ENCODE measurements at regions not wholly inside any gene's neighbourhood (a gene's known extent, or its start where the extent isn't known, plus 50 kb on each side); places are given as distances from the start of the nearest gene placed in this dataset.

DNA sequence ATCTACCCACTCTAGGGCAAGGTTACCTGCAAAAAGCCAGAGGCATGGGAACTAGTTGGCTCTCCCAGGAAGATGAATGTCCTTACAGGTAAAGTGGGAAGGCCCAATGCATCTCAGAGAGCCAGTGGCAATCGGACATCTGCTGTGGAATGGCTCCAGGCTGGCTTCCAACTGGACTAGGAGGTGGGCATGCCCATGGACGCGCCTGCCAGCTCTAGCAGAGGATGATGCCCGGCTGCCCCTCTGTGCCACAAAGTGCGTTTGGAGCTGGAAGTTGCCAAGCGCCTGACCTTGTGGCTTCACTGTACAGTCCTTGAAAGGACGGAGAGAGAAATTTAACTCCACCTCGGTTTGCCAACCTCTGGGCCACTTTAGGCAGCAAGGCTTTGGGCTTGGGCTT lies 84.4 kb downstream of the NR2F2 start:
- Histone ChIP-seq H3K36me3 (ENCODE audit: insufficient read depth) (no peaks in the 10 kb centered on the region), H4K20me1 (ENCODE audit: insufficient read depth) (no peaks in the 10 kb centered on the region), H3K4me2 (no peak overlapping the region), H3K4me3 (IDR thresholded peaks at IDR 0.05; ENCODE audit: insufficient read depth, low read depth, low read length) (no peak overlapping the region), H3K4me1 (ENCODE audit: low read depth, poor library complexity, severe bottlenecking) (peaks cover 22% of the 10 kb centered on the region), H2AFZ (ENCODE audit: low read depth) (no peak overlapping the region), H3K27ac (no peak overlapping the region), H3K79me2 (ENCODE audit: insufficient read depth, low read depth) (no peaks in the 10 kb centered on the region), H3K27me3 (ENCODE audit: insufficient read depth, low read depth) (no peaks in the 10 kb centered on the region), H3K9ac (no peak overlapping the region)
- TF ChIP-seq, protein P1, sequence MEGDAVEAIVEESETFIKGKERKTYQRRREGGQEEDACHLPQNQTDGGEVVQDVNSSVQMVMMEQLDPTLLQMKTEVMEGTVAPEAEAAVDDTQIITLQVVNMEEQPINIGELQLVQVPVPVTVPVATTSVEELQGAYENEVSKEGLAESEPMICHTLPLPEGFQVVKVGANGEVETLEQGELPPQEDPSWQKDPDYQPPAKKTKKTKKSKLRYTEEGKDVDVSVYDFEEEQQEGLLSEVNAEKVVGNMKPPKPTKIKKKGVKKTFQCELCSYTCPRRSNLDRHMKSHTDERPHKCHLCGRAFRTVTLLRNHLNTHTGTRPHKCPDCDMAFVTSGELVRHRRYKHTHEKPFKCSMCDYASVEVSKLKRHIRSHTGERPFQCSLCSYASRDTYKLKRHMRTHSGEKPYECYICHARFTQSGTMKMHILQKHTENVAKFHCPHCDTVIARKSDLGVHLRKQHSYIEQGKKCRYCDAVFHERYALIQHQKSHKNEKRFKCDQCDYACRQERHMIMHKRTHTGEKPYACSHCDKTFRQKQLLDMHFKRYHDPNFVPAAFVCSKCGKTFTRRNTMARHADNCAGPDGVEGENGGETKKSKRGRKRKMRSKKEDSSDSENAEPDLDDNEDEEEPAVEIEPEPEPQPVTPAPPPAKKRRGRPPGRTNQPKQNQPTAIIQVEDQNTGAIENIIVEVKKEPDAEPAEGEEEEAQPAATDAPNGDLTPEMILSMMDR (conservative IDR thresholded peaks at IDR 0.05; ENCODE audit: low read depth, low read length): no peak

DNA sequence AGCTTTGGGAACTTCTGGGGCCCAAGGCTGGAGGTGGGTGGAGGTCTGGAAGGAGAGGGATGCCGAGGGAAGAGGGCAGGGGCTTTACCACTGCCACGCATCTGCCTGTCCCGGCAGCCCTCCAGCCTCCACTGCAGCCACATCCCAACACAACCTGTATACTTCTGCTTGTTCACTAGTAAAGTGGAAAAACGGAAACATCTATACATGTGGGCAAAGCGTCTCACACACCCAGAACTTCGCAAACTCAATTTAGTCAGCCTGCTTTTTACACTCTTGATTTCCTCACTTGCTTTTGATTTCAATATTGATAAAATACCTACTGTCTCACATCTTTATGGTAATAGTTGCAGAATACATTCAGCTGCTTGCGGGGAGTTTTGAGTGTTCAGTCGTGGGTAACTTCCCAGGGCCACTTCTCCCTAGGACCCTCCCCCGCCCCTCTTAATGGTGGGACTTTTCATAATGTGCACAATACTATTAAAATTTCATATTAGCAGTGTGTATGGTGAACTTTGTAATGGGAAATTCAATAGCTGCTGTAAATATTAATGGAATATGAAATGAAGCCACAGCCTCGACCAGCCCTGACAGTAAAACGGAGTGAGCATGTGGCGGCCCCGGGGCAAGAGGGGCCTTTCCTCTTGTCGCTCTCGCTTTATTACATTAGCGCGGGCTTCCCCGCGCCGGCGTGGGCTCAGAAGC lies 85.2 kb downstream of the NR2F2 start:
- Histone ChIP-seq H3K27ac (no peak overlapping the region), H3K4me3 (IDR thresholded peaks at IDR 0.05; ENCODE audit: insufficient read depth, low read depth, low read length) (no peak overlapping the region), H3K9ac (no peak overlapping the region), H3K4me2 (no peak overlapping the region), H3K36me3 (ENCODE audit: insufficient read depth) (no peaks in the 10 kb centered on the region), H4K20me1 (ENCODE audit: insufficient read depth) (no peaks in the 10 kb centered on the region), H3K4me1 (ENCODE audit: low read depth, poor library complexity, severe bottlenecking) (peaks cover 30% of the 10 kb centered on the region), H2AFZ (ENCODE audit: low read depth) (no peak overlapping the region), H3K79me2 (ENCODE audit: insufficient read depth, low read depth) (no peaks in the 10 kb centered on the region), H3K27me3 (ENCODE audit: insufficient read depth, low read depth) (no peaks in the 10 kb centered on the region)
- TF ChIP-seq, protein P1 (conservative IDR thresholded peaks at IDR 0.05; ENCODE audit: low read depth, low read length): no peak

DNA sequence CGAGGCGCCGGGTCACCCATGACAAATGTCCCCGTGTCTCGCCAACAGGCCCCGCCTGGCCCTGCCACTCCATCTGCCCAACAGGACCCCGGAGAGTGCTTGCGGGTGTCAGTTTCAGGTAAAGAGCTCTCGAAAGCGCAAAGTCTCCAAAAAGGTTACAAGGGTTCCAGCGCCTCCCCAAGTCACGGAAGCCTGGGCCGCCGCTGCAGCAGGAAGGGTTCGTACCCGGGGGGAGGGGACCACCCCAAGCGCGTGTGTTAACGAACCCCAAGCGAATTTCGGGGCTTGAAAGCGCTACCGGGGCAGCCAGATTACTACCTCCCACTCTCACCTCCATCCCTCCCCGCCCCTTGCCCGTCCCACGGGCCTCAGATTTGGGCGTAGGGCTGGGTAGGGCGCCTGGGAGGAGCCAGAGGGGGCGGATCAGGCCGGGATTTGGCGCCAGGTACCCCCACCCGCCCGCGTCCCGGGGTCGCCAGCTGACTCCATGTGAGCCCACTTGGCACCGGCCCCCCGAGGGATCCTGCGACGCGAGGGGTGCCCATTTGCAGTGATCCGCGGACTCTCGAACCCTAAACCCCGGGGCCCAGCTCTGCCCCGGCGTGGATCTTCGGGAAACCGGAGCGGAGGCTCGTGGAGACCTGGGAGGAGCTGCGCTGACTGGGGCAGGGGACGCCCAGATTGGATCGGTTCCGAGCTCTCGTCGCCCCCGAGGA lies 85.9 kb downstream of the NR2F2 start:
- H2AFZ ChIP-seq (ENCODE audit: low read depth): no peak overlapping the region
- H3K4me1 ChIP-seq (ENCODE audit: low read depth, poor library complexity, severe bottlenecking): peaks cover 35% of the 10 kb centered on the region
- H3K4me2 ChIP-seq: no peak overlapping the region
- no peaks in the 10 kb centered on the region for H3K79me2 ChIP-seq (ENCODE audit: insufficient read depth, low read depth)
- TF ChIP-seq, protein P1 (conservative IDR thresholded peaks at IDR 0.05; ENCODE audit: low read depth, low read length): no peak
- H3K4me3 ChIP-seq (IDR thresholded peaks at IDR 0.05; ENCODE audit: insufficient read depth, low read depth, low read length): no peak overlapping the region
- H3K27me3 ChIP-seq (ENCODE audit: insufficient read depth, low read depth): no peaks in the 10 kb centered on the region
- no peaks in the 10 kb centered on the region for H3K36me3 ChIP-seq (ENCODE audit: insufficient read depth)
- no peak overlapping the region for H3K27ac ChIP-seq
- H4K20me1 ChIP-seq (ENCODE audit: insufficient read depth): no peaks in the 10 kb centered on the region
- no peak overlapping the region for H3K9ac ChIP-seq

DNA sequence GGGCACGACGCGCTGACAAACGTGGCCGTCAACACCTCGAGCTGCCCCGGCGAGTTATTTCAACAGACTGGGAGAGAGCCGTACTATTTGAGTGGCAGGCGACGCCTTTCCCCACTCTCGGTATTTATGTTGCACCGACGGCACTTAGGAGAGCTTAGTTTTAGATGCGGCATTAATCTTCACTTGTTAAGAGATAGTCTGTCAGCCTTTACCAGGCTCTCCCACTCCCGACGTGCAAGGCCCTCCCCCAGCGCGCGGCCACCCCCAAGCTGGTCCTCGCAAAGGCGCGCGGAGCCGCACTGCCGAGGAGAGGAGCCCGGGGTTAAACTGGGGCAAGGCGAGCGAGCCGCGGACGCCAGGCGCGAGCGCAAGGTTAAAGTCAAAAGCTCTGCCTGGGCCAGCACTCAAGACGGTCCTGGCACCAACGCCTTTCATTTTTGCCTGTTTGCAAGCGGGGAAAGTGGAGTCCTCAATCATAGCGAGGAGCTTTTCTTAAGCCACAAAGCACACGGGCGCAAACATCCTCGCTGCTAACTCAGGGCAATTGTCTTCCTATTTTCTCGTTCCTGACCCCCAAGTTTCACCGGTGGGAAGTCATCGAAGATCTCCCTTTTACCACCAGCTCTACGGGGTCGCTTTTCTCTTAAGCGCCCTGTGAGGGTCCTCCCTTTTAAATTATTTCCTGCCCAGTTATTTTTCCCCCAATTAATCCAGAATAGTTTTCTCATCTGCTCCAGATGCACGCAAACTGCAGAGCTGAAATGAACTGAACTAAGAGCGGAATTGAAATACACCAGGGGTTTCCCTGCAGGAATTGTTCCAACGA lies 86.6 kb downstream of the NR2F2 start:
- peaks cover 37% of the 10 kb centered on the region for H3K4me1 ChIP-seq (ENCODE audit: low read depth, poor library complexity, severe bottlenecking)
- no peak overlapping the region for H2AFZ ChIP-seq (ENCODE audit: low read depth)
- no peak overlapping the region for H3K27ac ChIP-seq
- H3K4me2 ChIP-seq: no peak overlapping the region
- H4K20me1 ChIP-seq (ENCODE audit: insufficient read depth): no peaks in the 10 kb centered on the region
- H3K27me3 ChIP-seq (ENCODE audit: insufficient read depth, low read depth): no peaks in the 10 kb centered on the region
- H3K79me2 ChIP-seq (ENCODE audit: insufficient read depth, low read depth): no peaks in the 10 kb centered on the region
- H3K9ac ChIP-seq: no peak overlapping the region
- TF ChIP-seq, protein P1 (conservative IDR thresholded peaks at IDR 0.05; ENCODE audit: low read depth, low read length): no peak
- no peak overlapping the region for H3K4me3 ChIP-seq (IDR thresholded peaks at IDR 0.05; ENCODE audit: insufficient read depth, low read depth, low read length)
- H3K36me3 ChIP-seq (ENCODE audit: insufficient read depth): no peaks in the 10 kb centered on the region

All from KMS-11 (cell line).